HEK293 (cell line): ENCODE measurements at regions not wholly inside any gene's neighbourhood (a gene's known extent, or its start where the extent isn't known, plus 50 kb on each side); places are given as distances from the start of the nearest gene placed in this dataset.

Source experiments
- CTCF ChIA-PET: fragments of 350-600 bp; formaldehyde crosslinking; extraction: SDS; loops from one replicate; lab custom pipeline; 2021; ENCODE audit warnings: antibody characterized with exemption; lab: Yijun Ruan, JAX
- POLR2A ChIA-PET: fragments of 300-600 bp; formaldehyde crosslinking; extraction: SDS; loops from one replicate; lab custom pipeline; 2020; ENCODE audit warnings: antibody characterized with exemption, inconsistent platforms; lab: Yijun Ruan, JAX
- H3K27ac ChIP-seq: fragments of 200-500 bp; sonication (Bioruptor generic); 2 replicates; pipeline ENCODE4 v1.5.1; 2014; ENCODE audit warnings: low read depth, low read length, control low read depth, inconsistent platforms; ENCODE audit errors: extremely low read depth
- H3K36me3 ChIP-seq, 2 experiments: fragments of 200-500 bp in 1 of 2; sonication (Bioruptor generic) in 1 of 2; 1 replicate in 1 of 2; 2 replicates in 1 of 2; pipeline ENCODE4 v1.5.1; 2014 to 2017; ENCODE audit warnings: inconsistent platforms in 2 of 2, low read length in 2 of 2; ENCODE audit not compliant: control insufficient read depth in 2 of 2, insufficient read depth in 1 of 2
- H3K4me1 ChIP-seq: fragments of 200-500 bp; sonication (Bioruptor generic); 2 replicates; pipeline ENCODE4 v1.5.1; 2014; ENCODE audit warnings: mild to moderate bottlenecking, low read length, inconsistent platforms; ENCODE audit not compliant: control insufficient read depth, insufficient read depth
- H3K4me3 ChIP-seq: 2 replicates; pipeline ENCODE4 v1.5.1; 2011; ENCODE audit warnings: low read depth, mild to moderate bottlenecking, control low read depth, low read length, moderate library complexity
- H3K9me3 ChIP-seq: fragments of 200-500 bp; sonication (Bioruptor generic); 2 replicates; pipeline ENCODE4 v1.5.1; 2014; ENCODE audit warnings: low read depth, low read length, inconsistent platforms; ENCODE audit not compliant: control insufficient read depth, insufficient read depth
- HIC1 ChIP-seq: fragments of 450-650 bp; formaldehyde crosslinking; IDR thresholded peaks from 2 replicates; pipeline ENCODE4 v1.5.1; 2016; ENCODE audit warnings: missing biosample characterization, missing genetic modification characterization
- INSM2 ChIP-seq: fragments of 450-650 bp; formaldehyde crosslinking; IDR thresholded peaks from 2 replicates; pipeline ENCODE4 v1.5.1; 2016; ENCODE audit warnings: missing biosample characterization, missing genetic modification characterization
- KLF1 ChIP-seq: fragments of 450-650 bp; formaldehyde crosslinking; IDR thresholded peaks from 2 replicates; pipeline ENCODE4 v1.5.1; 2016; ENCODE audit warnings: missing biosample characterization, missing genetic modification characterization
- PRDM6 ChIP-seq: fragments of 450-650 bp; formaldehyde crosslinking; IDR thresholded peaks from 2 replicates; pipeline ENCODE4 v1.5.1; 2017; ENCODE audit warnings: missing biosample characterization, missing genetic modification characterization
- SETDB1 ChIP-seq: IDR thresholded peaks from one replicate; pipeline ENCODE4 v1.6.1; 2017; ENCODE audit warnings: mild to moderate bottlenecking, low read length, moderate library complexity, mixed read lengths; ENCODE audit not compliant: insufficient read length
- YY1 ChIP-seq: fragments of 450-650 bp; formaldehyde crosslinking; IDR thresholded peaks from 2 replicates; pipeline ENCODE4 v1.5.1; 2018; ENCODE audit warnings: missing biosample characterization, missing genetic modification characterization
- ZBTB49 ChIP-seq: fragments of 450-650 bp; formaldehyde crosslinking; IDR thresholded peaks from 2 replicates; pipeline ENCODE4 v1.5.1; 2016; ENCODE audit warnings: missing biosample characterization, missing genetic modification characterization, low read depth
- ZNF221 ChIP-seq: fragments of 450-650 bp; formaldehyde crosslinking; IDR thresholded peaks from 2 replicates; pipeline ENCODE4 v1.5.1; 2017; ENCODE audit warnings: missing biosample characterization, missing genetic modification characterization, borderline replicate concordance
- ZNF280D ChIP-seq: fragments of 450-650 bp; formaldehyde crosslinking; IDR thresholded peaks from 2 replicates; pipeline ENCODE4 v1.5.1; 2016; ENCODE audit warnings: missing biosample characterization, missing genetic modification characterization
- ZNF416 ChIP-seq: fragments of 450-650 bp; formaldehyde crosslinking; IDR thresholded peaks from 2 replicates; pipeline ENCODE4 v1.5.1; 2016; ENCODE audit warnings: missing biosample characterization, missing genetic modification characterization
- ZNF501 ChIP-seq: fragments of 450-650 bp; formaldehyde crosslinking; IDR thresholded peaks from 2 replicates; pipeline ENCODE4 v1.5.1; 2016; ENCODE audit warnings: missing biosample characterization, missing genetic modification characterization
- ZNF510 ChIP-seq: fragments of 450-650 bp; formaldehyde crosslinking; IDR thresholded peaks from 2 replicates; pipeline ENCODE4 v1.5.1; 2018; ENCODE audit warnings: mild to moderate bottlenecking, missing genetic modification characterization, missing biosample characterization; ENCODE audit not compliant: insufficient replicate concordance
- ZNF514 ChIP-seq: fragments of 450-650 bp; formaldehyde crosslinking; IDR thresholded peaks from 2 replicates; pipeline ENCODE4 v1.5.1; 2016; ENCODE audit warnings: missing biosample characterization, missing genetic modification characterization
- ZNF560 ChIP-seq: fragments of 450-650 bp; formaldehyde crosslinking; IDR thresholded peaks from 2 replicates; pipeline ENCODE4 v1.5.1; 2017; ENCODE audit warnings: missing biosample characterization, missing genetic modification characterization, borderline replicate concordance
- ZNF660 ChIP-seq: fragments of 450-650 bp; IDR thresholded peaks from 2 replicates; pipeline ENCODE4 v1.5.1; 2018; ENCODE audit warnings: missing biosample characterization, mild to moderate bottlenecking, missing genetic modification characterization
- ZNF692 ChIP-seq: fragments of 450-650 bp; formaldehyde crosslinking; IDR thresholded peaks from 2 replicates; pipeline ENCODE4 v1.5.1; 2016; ENCODE audit warnings: missing biosample characterization, missing genetic modification characterization
- ZNF768 ChIP-seq: fragments of 450-650 bp; formaldehyde crosslinking; IDR thresholded peaks from 2 replicates; pipeline ENCODE4 v1.5.1; 2018; ENCODE audit warnings: missing biosample characterization, mild to moderate bottlenecking, missing genetic modification characterization
- ZSCAN30 ChIP-seq: fragments of 450-650 bp; IDR thresholded peaks from 2 replicates; pipeline ENCODE4 v1.5.1; 2018; ENCODE audit warnings: missing biosample characterization, mild to moderate bottlenecking, missing genetic modification characterization, moderate library complexity

GRCh38 chr6:40885139-40885774, 153.8 kb downstream of the UNC5CL start:
- no peak overlapping the region for H3K4me3 ChIP-seq
- no peaks in the 10 kb centered on the region for H3K9me3 ChIP-seq
- POLR2A ChIA-PET, result no interaction called here
- no peak overlapping the region for H3K27ac ChIP-seq
- peaks cover 4% of the 10 kb centered on the region; the same call in 1 of the 2 replicates for H3K4me1 ChIP-seq
- no peak for TF ChIP-seq INSM2 (tag by site-specific recombination)
- no peak for TF ChIP-seq YY1 (tag by site-specific recombination)
- no peak for TF ChIP-seq ZBTB49
- TF ChIP-seq ZNF501 (tag by site-specific recombination), result no peak
- TF ChIP-seq ZNF221 (tag by site-specific recombination), result no peak
- no peak for TF ChIP-seq SETDB1
- TF ChIP-seq KLF1, result no peak
- no peak for TF ChIP-seq PRDM6 (tag by site-specific recombination)
- no peak for TF ChIP-seq ZNF514 (tag by site-specific recombination)
- TF ChIP-seq, all 188 proteins: peak for 0
- no peaks in the 10 kb centered on the region for H3K36me3 ChIP-seq
- CTCF ChIA-PET, result interaction anchor here (0.6 kb wide), 1 partner anchor 17 kb away, joined by 3 read pairs; no protein-coding TSS in a partner anchor

GRCh38 chr6:40882323-40882997, 156.6 kb downstream of the UNC5CL start:
- TF ChIP-seq ZNF560 (tag by site-specific recombination) (no peak), HIC1 (tag by site-specific recombination) (no peak), ZSCAN30 (tag by site-specific recombination) (0 out of 2 replicates have a peak, but pooled peaks have one; percentile 25), ZNF510 (tag by site-specific recombination) (no peak), ZNF692 (peak; percentile 47; the same call in 1 of the 2 replicates), ZNF416 (tag by site-specific recombination) (no peak), ZNF768 (no peak), ZNF660 (peak; percentile 99), ZNF280D (tag by site-specific recombination) (no peak)
- H3K4me3 ChIP-seq, result no peak overlapping the region
- no peak overlapping the region for H3K27ac ChIP-seq
- POLR2A ChIA-PET, result no interaction called here
- no peaks in the 10 kb centered on the region for H3K36me3 ChIP-seq
- no peaks in the 10 kb centered on the region for H3K9me3 ChIP-seq
- CTCF ChIA-PET, result interaction anchor here (1.6 to 3.5 kb wide), 2 partner anchors 13 to 157 kb away, joined by 5 to 23 read pairs; partner anchors contain the start of gene UNC5CL
- H3K4me1 ChIP-seq, result peaks cover 4% of the 10 kb centered on the region; the same call in 1 of the 2 replicates
